ENCODE measurements at regions not wholly inside any gene's neighbourhood (a gene's known extent, or its start where the extent isn't known, plus 50 kb on each side); places are given as distances from the start of the nearest gene placed in this dataset.
"Not testable (repeated sequence)": the region's sequence is repeated elsewhere in the genome, so short reads cannot be mapped to it uniquely, and the experiment has no call there.

DNA sequence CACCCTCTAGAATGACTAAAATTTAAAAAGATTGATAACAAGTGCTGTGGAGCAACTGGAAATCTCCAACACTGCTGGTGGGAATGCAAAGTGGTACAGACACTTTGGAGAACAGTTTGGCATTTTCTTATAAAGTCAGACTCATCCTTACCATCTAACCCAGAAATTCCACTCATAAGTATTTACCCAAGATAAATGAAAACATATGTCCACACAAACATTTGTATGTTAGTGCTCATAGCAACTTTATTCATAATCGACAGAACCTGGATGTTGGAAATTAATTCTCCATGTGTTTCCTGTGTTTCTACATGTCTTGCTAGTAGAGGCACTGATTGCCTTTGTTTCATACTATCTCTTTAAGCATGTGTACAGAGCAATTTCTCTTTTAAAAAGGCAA is 282.4 kb downstream of the AHR start:
- intact Hi-C loops (cut with micrococcal nuclease; ENCODE audit: unreplicated experiment), result no loop called here
- CTCF ChIA-PET, result no interaction called here
- Histone ChIP-seq H3K27ac (ENCODE audit: low read depth, low read length, poor library complexity, severe bottlenecking) (no peak overlapping the region), H3K4me3 (ENCODE audit: low read depth, low read length, poor library complexity, severe bottlenecking) (no peak overlapping the region), H3K9me3 (ENCODE audit: low read depth, low read length, poor library complexity, severe bottlenecking) (no peaks in the 10 kb centered on the region), H3K4me1 (ENCODE audit: insufficient read depth, low read length, poor library complexity, severe bottlenecking) (no peaks in the 10 kb centered on the region), H3K27me3 (replicated peaks; ENCODE audit: insufficient read depth, low read depth, low read length, poor library complexity) (no peaks in the 10 kb centered on the region), H3K36me3 (ENCODE audit: insufficient read depth, low read length, poor library complexity, severe bottlenecking) (no peaks in the 10 kb centered on the region)
- BruUV-seq (replicated peaks), result no TSS peak
- TF ChIP-seq EZH2 (IDR thresholded peaks at IDR 0.05; ENCODE audit: borderline replicate concordance, low read depth, low read length, poor library complexity, severe bottlenecking), result no peak
- TF ChIP-seq, protein P1, sequence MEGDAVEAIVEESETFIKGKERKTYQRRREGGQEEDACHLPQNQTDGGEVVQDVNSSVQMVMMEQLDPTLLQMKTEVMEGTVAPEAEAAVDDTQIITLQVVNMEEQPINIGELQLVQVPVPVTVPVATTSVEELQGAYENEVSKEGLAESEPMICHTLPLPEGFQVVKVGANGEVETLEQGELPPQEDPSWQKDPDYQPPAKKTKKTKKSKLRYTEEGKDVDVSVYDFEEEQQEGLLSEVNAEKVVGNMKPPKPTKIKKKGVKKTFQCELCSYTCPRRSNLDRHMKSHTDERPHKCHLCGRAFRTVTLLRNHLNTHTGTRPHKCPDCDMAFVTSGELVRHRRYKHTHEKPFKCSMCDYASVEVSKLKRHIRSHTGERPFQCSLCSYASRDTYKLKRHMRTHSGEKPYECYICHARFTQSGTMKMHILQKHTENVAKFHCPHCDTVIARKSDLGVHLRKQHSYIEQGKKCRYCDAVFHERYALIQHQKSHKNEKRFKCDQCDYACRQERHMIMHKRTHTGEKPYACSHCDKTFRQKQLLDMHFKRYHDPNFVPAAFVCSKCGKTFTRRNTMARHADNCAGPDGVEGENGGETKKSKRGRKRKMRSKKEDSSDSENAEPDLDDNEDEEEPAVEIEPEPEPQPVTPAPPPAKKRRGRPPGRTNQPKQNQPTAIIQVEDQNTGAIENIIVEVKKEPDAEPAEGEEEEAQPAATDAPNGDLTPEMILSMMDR (conservative IDR thresholded peaks at IDR 0.05; ENCODE audit: low read depth, low read length), result no peak
- POLR2A ChIA-PET (ENCODE audit: low non-redundant PET), result no interaction called here
- DNase-seq (ENCODE audit: low spot score), result no peak

DNA sequence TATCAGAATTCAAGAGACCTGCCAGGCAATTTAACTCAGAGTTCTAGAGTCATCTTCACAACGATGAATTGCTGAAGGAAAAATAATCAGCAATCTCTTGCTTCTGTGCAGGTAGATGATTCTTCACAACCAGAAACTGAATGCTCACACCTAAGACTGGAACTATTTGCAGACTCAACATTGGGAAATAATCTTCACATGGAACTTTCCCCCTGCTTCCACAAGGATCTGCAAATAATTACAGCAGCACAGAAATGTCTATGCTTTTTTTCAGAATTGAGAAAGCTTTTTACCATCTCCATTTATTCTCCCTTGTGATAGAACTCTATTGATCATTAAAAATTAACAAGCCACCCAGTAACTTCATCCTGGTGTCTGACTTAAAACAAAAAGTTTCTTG is 282.8 kb downstream of the AHR start:
- Histone ChIP-seq H3K4me1 (ENCODE audit: insufficient read depth, low read length, poor library complexity, severe bottlenecking) (no peaks in the 10 kb centered on the region), H3K4me3 (ENCODE audit: low read depth, low read length, poor library complexity, severe bottlenecking) (no peak overlapping the region), H3K9me3 (ENCODE audit: low read depth, low read length, poor library complexity, severe bottlenecking) (no peaks in the 10 kb centered on the region), H3K27ac (ENCODE audit: low read depth, low read length, poor library complexity, severe bottlenecking) (no peak overlapping the region), H3K36me3 (ENCODE audit: insufficient read depth, low read length, poor library complexity, severe bottlenecking) (no peaks in the 10 kb centered on the region), H3K27me3 (replicated peaks; ENCODE audit: insufficient read depth, low read depth, low read length, poor library complexity) (no peaks in the 10 kb centered on the region)
- BruUV-seq (replicated peaks), result no TSS peak
- TF ChIP-seq, protein P1 (conservative IDR thresholded peaks at IDR 0.05; ENCODE audit: low read depth, low read length), result no peak
- no peak for TF ChIP-seq EZH2 (IDR thresholded peaks at IDR 0.05; ENCODE audit: borderline replicate concordance, low read depth, low read length, poor library complexity, severe bottlenecking)
- ChIA-PET POLR2A (ENCODE audit: low non-redundant PET) (no interaction called here), CTCF (no interaction called here)
- DNase-seq (ENCODE audit: low spot score), result no peak
- intact Hi-C loops (cut with micrococcal nuclease; ENCODE audit: unreplicated experiment), result no loop called here

DNA sequence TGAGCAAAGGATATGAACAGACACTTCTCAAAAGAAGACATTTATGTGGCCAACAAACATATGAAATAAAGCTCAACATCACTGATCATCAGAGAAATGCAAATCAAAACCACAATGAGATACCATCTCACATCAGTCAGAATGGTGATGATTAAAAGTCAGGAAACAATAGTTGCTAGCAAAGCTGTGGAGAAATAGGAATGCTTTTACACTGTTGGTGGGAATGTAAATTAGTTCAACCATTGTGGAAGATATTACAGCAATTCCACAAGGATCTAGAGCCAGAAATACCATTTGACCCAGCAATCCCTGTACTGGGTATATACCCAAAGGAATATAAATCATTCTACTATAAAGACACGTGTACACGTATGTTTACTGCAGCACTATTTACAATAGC is 284.2 kb downstream of the AHR start:
- H3K4me3 ChIP-seq (ENCODE audit: low read depth, low read length, poor library complexity, severe bottlenecking); intact Hi-C loops (cut with micrococcal nuclease; ENCODE audit: unreplicated experiment); H3K9me3 ChIP-seq (ENCODE audit: low read depth, low read length, poor library complexity, severe bottlenecking); H3K36me3 ChIP-seq (ENCODE audit: insufficient read depth, low read length, poor library complexity, severe bottlenecking); CTCF ChIA-PET; BruUV-seq (replicated peaks); H3K4me1 ChIP-seq (ENCODE audit: insufficient read depth, low read length, poor library complexity, severe bottlenecking); H3K27me3 ChIP-seq (replicated peaks; ENCODE audit: insufficient read depth, low read depth, low read length, poor library complexity); POLR2A ChIA-PET (ENCODE audit: low non-redundant PET); H3K27ac ChIP-seq (ENCODE audit: low read depth, low read length, poor library complexity, severe bottlenecking): not testable (repeated sequence)
- peak; percentile 44 for DNase-seq (ENCODE audit: low spot score)

DNA sequence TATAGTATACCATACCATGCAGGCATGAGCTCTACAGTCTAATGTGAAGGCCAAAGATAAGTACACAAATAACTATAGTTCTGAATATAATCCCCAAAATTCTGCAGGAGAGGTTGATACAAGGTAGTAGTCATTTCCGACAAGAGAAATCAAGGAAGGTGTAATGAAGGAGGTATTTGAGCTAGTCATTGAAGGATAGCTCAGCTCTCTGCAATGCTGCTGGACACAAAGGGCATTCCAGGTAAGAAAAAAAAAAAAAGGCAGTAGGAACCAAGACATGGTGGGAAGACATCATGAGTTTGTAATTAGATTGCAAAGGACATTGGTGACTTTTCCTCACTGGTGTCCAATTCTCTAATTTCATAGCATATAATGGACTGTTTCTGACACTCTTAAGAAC is 285.3 kb downstream of the AHR start:
- POLR2A ChIA-PET (ENCODE audit: low non-redundant PET), result no interaction called here
- no TSS peak for BruUV-seq (replicated peaks)

More for the DNA sequence above, 285.3 kb downstream of the AHR start:
- H3K27ac ChIP-seq (ENCODE audit: low read depth, low read length, poor library complexity, severe bottlenecking), result no peak overlapping the region
- no peaks in the 10 kb centered on the region for H3K4me1 ChIP-seq (ENCODE audit: insufficient read depth, low read length, poor library complexity, severe bottlenecking)
- DNase-seq (ENCODE audit: low spot score), result no peak
- intact Hi-C loops (cut with micrococcal nuclease; ENCODE audit: unreplicated experiment), result no loop called here
- H3K4me3 ChIP-seq (ENCODE audit: low read depth, low read length, poor library complexity, severe bottlenecking), result no peak overlapping the region
- CTCF ChIA-PET, result interaction anchor here (0.6 kb wide), 1 partner anchor 100 kb away, joined by 3 read pairs; no protein-coding TSS in a partner anchor
- no peak for TF ChIP-seq EZH2 (IDR thresholded peaks at IDR 0.05; ENCODE audit: borderline replicate concordance, low read depth, low read length, poor library complexity, severe bottlenecking)
- TF ChIP-seq, protein P1 (conservative IDR thresholded peaks at IDR 0.05; ENCODE audit: low read depth, low read length), result no peak
- H3K27me3 ChIP-seq (replicated peaks; ENCODE audit: insufficient read depth, low read depth, low read length, poor library complexity), result no peaks in the 10 kb centered on the region
- no peaks in the 10 kb centered on the region for H3K9me3 ChIP-seq (ENCODE audit: low read depth, low read length, poor library complexity, severe bottlenecking)
- no peaks in the 10 kb centered on the region for H3K36me3 ChIP-seq (ENCODE audit: insufficient read depth, low read length, poor library complexity, severe bottlenecking)
